ENCODE measurements at regions not wholly inside any gene's neighbourhood (a gene's known extent, or its start where the extent isn't known, plus 50 kb on each side); places are given as distances from the start of the nearest gene placed in this dataset.

GRCh38 chr3:28900301-28900700, 380.6 kb upstream of the RBMS3 start:
- Histone ChIP-seq H3K27me3 (ENCODE audit: low read length) (no peaks in the 10 kb centered on the region), H3K4me2 (ENCODE audit: low read depth, low read length, poor library complexity, severe bottlenecking) (no peak overlapping the region), H3K9me2 (replicated peaks; ENCODE audit: insufficient read depth, low read length) (no peaks in the 10 kb centered on the region), H3K27ac (ENCODE audit: low read length) (no peak overlapping the region), H3K79me2 (ENCODE audit: low read length) (no peaks in the 10 kb centered on the region), H3K9ac (ENCODE audit: low read length) (no peak overlapping the region), H3K36me3 (ENCODE audit: insufficient read depth, low read length) (no peaks in the 10 kb centered on the region), H3K4me3 (ENCODE audit: low read length) (no peak overlapping the region), H3K4me1 (ENCODE audit: low read length) (no peaks in the 10 kb centered on the region), H4K20me1 (ENCODE audit: insufficient read depth, low read depth, low read length) (no peaks in the 10 kb centered on the region), H2AFZ (ENCODE audit: low read length) (no peak overlapping the region), H3K9me3 (ENCODE audit: low read length) (peaks cover 15% of the 10 kb centered on the region)
- no peak for DNase-seq

- no peaks in the 10 kb centered on the region for H3K79me2 ChIP-seq (ENCODE audit: low read length)
- H3K4me3 ChIP-seq (ENCODE audit: low read length), result no peak overlapping the region
- H3K4me2 ChIP-seq (ENCODE audit: low read depth, low read length, poor library complexity, severe bottlenecking), result no peak overlapping the region
- no peak overlapping the region for H2AFZ ChIP-seq (ENCODE audit: low read length)
- H3K36me3 ChIP-seq (ENCODE audit: insufficient read depth, low read length), result no peaks in the 10 kb centered on the region
- no peaks in the 10 kb centered on the region for H4K20me1 ChIP-seq (ENCODE audit: insufficient read depth, low read depth, low read length)
- no peaks in the 10 kb centered on the region for H3K27me3 ChIP-seq (ENCODE audit: low read length)
- no peaks in the 10 kb centered on the region for H3K9me2 ChIP-seq (replicated peaks; ENCODE audit: insufficient read depth, low read length)
- no peak overlapping the region for H3K9ac ChIP-seq (ENCODE audit: low read length)
- no peak overlapping the region for H3K27ac ChIP-seq (ENCODE audit: low read length)
- no peak for DNase-seq
- no peaks in the 10 kb centered on the region for H3K4me1 ChIP-seq (ENCODE audit: low read length)
- peaks cover 15% of the 10 kb centered on the region for H3K9me3 ChIP-seq (ENCODE audit: low read length)
These were observed 379.9 kb upstream of the RBMS3 start for GRCh38 chr3:28901018-28901417.

GRCh38 chr3:28903171-28903601, 377.7 kb upstream of the RBMS3 start:
- Histone ChIP-seq H3K79me2 (ENCODE audit: low read length) (no peaks in the 10 kb centered on the region), H3K9ac (ENCODE audit: low read length) (no peak overlapping the region), H3K4me2 (ENCODE audit: low read depth, low read length, poor library complexity, severe bottlenecking) (no peak overlapping the region), H3K27ac (ENCODE audit: low read length) (no peak overlapping the region), H3K9me3 (ENCODE audit: low read length) (peaks cover 13% of the 10 kb centered on the region), H2AFZ (ENCODE audit: low read length) (no peak overlapping the region), H3K36me3 (ENCODE audit: insufficient read depth, low read length) (no peaks in the 10 kb centered on the region), H3K4me3 (ENCODE audit: low read length) (no peak overlapping the region), H4K20me1 (ENCODE audit: insufficient read depth, low read depth, low read length) (no peaks in the 10 kb centered on the region), H3K27me3 (ENCODE audit: low read length) (no peaks in the 10 kb centered on the region), H3K4me1 (ENCODE audit: low read length) (no peaks in the 10 kb centered on the region), H3K9me2 (replicated peaks; ENCODE audit: insufficient read depth, low read length) (no peaks in the 10 kb centered on the region)
- DNase-seq, result no peak

- DNase-seq, result no peak
- peaks cover 3% of the 10 kb centered on the region for H3K9me3 ChIP-seq (ENCODE audit: low read length)
- no peak overlapping the region for H3K27ac ChIP-seq (ENCODE audit: low read length)
- no peaks in the 10 kb centered on the region for H3K79me2 ChIP-seq (ENCODE audit: low read length)
- H3K36me3 ChIP-seq (ENCODE audit: insufficient read depth, low read length), result no peaks in the 10 kb centered on the region
- H3K4me1 ChIP-seq (ENCODE audit: low read length), result no peaks in the 10 kb centered on the region
- H3K4me3 ChIP-seq (ENCODE audit: low read length), result no peak overlapping the region
- no peak overlapping the region for H3K4me2 ChIP-seq (ENCODE audit: low read depth, low read length, poor library complexity, severe bottlenecking)
- no peak overlapping the region for H3K9ac ChIP-seq (ENCODE audit: low read length)
- H3K9me2 ChIP-seq (replicated peaks; ENCODE audit: insufficient read depth, low read length), result no peaks in the 10 kb centered on the region
- no peaks in the 10 kb centered on the region for H4K20me1 ChIP-seq (ENCODE audit: insufficient read depth, low read depth, low read length)
- no peak overlapping the region for H2AFZ ChIP-seq (ENCODE audit: low read length)
- H3K27me3 ChIP-seq (ENCODE audit: low read length), result no peaks in the 10 kb centered on the region
These were observed 375.1 kb upstream of the RBMS3 start for GRCh38 chr3:28905798-28906197.

- Histone ChIP-seq H3K9me3 (ENCODE audit: low read length) (peaks cover 3% of the 10 kb centered on the region; the same call in 1 of the 2 replicates), H3K9me2 (replicated peaks; ENCODE audit: insufficient read depth, low read length) (no peaks in the 10 kb centered on the region), H3K4me1 (ENCODE audit: low read length) (no peaks in the 10 kb centered on the region), H3K4me3 (ENCODE audit: low read length) (no peak overlapping the region), H3K36me3 (ENCODE audit: insufficient read depth, low read length) (no peaks in the 10 kb centered on the region), H3K4me2 (ENCODE audit: low read depth, low read length, poor library complexity, severe bottlenecking) (no peak overlapping the region), H3K79me2 (ENCODE audit: low read length) (no peaks in the 10 kb centered on the region), H3K27ac (ENCODE audit: low read length) (no peak overlapping the region), H2AFZ (ENCODE audit: low read length) (no peak overlapping the region), H3K9ac (ENCODE audit: low read length) (no peak overlapping the region), H4K20me1 (ENCODE audit: insufficient read depth, low read depth, low read length) (no peaks in the 10 kb centered on the region), H3K27me3 (ENCODE audit: low read length) (no peaks in the 10 kb centered on the region)
- DNase-seq, result no peak
These were observed 374.1 kb upstream of the RBMS3 start for GRCh38 chr3:28906561-28907310.

- no peaks in the 10 kb centered on the region for H3K27me3 ChIP-seq (ENCODE audit: low read length)
- no peak overlapping the region for H3K9ac ChIP-seq (ENCODE audit: low read length)
- no peaks in the 10 kb centered on the region for H3K79me2 ChIP-seq (ENCODE audit: low read length)
- H3K9me3 ChIP-seq (ENCODE audit: low read length), result peaks cover 3% of the 10 kb centered on the region; the same call in 1 of the 2 replicates
- H3K4me2 ChIP-seq (ENCODE audit: low read depth, low read length, poor library complexity, severe bottlenecking), result no peak overlapping the region
- no peaks in the 10 kb centered on the region for H3K4me1 ChIP-seq (ENCODE audit: low read length)
- DNase-seq, result no peak
- 0 out of 2 replicates have a peak, but pooled peaks cover 3% of the 10 kb centered on the region for H3K9me2 ChIP-seq (replicated peaks; ENCODE audit: insufficient read depth, low read length)
- no peaks in the 10 kb centered on the region for H3K36me3 ChIP-seq (ENCODE audit: insufficient read depth, low read length)
- no peaks in the 10 kb centered on the region for H4K20me1 ChIP-seq (ENCODE audit: insufficient read depth, low read depth, low read length)
- no peak overlapping the region for H2AFZ ChIP-seq (ENCODE audit: low read length)
- no peak overlapping the region for H3K27ac ChIP-seq (ENCODE audit: low read length)
- H3K4me3 ChIP-seq (ENCODE audit: low read length), result no peak overlapping the region
These were observed 373.3 kb upstream of the RBMS3 start for GRCh38 chr3:28907616-28908015.

GRCh38 chr3:28912120-28912885, 368.6 kb upstream of the RBMS3 start:
- no peak overlapping the region for H3K4me3 ChIP-seq (ENCODE audit: low read length)
- 0 out of 2 replicates have a peak, but pooled peaks cover 5% of the 10 kb centered on the region for H3K9me2 ChIP-seq (replicated peaks; ENCODE audit: insufficient read depth, low read length)
- H3K27me3 ChIP-seq (ENCODE audit: low read length), result no peaks in the 10 kb centered on the region
- H3K9me3 ChIP-seq (ENCODE audit: low read length), result no peaks in the 10 kb centered on the region
- H2AFZ ChIP-seq (ENCODE audit: low read length), result no peak overlapping the region
- H3K27ac ChIP-seq (ENCODE audit: low read length), result no peak overlapping the region
- no peak for DNase-seq
- H3K36me3 ChIP-seq (ENCODE audit: insufficient read depth, low read length), result no peaks in the 10 kb centered on the region
- no peaks in the 10 kb centered on the region for H3K4me1 ChIP-seq (ENCODE audit: low read length)
- no peaks in the 10 kb centered on the region for H4K20me1 ChIP-seq (ENCODE audit: insufficient read depth, low read depth, low read length)
- H3K79me2 ChIP-seq (ENCODE audit: low read length), result no peaks in the 10 kb centered on the region
- H3K4me2 ChIP-seq (ENCODE audit: low read depth, low read length, poor library complexity, severe bottlenecking), result no peak overlapping the region
- H3K9ac ChIP-seq (ENCODE audit: low read length), result no peak overlapping the region

- Histone ChIP-seq H3K36me3 (ENCODE audit: insufficient read depth, low read length) (no peaks in the 10 kb centered on the region), H3K9me2 (replicated peaks; ENCODE audit: insufficient read depth, low read length) (0 out of 2 replicates have a peak, but pooled peaks cover 5% of the 10 kb centered on the region), H3K4me2 (ENCODE audit: low read depth, low read length, poor library complexity, severe bottlenecking) (no peak overlapping the region), H3K27ac (ENCODE audit: low read length) (no peak overlapping the region), H3K9me3 (ENCODE audit: low read length) (peaks cover 3% of the 10 kb centered on the region; the same call in 1 of the 2 replicates), H4K20me1 (ENCODE audit: insufficient read depth, low read depth, low read length) (no peaks in the 10 kb centered on the region), H3K4me1 (ENCODE audit: low read length) (no peaks in the 10 kb centered on the region), H3K4me3 (ENCODE audit: low read length) (no peak overlapping the region), H3K9ac (ENCODE audit: low read length) (no peak overlapping the region), H2AFZ (ENCODE audit: low read length) (no peak overlapping the region), H3K79me2 (ENCODE audit: low read length) (no peaks in the 10 kb centered on the region), H3K27me3 (ENCODE audit: low read length) (no peaks in the 10 kb centered on the region)
- DNase-seq, result no peak
These were observed 364.9 kb upstream of the RBMS3 start for GRCh38 chr3:28915741-28916500.
